ENCODE measurements at regions not wholly inside any gene's neighbourhood (a gene's known extent, or its start where the extent isn't known, plus 50 kb on each side); places are given as distances from the start of the nearest gene placed in this dataset.
A peak's percentile ranks its signal among the peaks of the same experiment; 100 is the strongest.

DNA sequence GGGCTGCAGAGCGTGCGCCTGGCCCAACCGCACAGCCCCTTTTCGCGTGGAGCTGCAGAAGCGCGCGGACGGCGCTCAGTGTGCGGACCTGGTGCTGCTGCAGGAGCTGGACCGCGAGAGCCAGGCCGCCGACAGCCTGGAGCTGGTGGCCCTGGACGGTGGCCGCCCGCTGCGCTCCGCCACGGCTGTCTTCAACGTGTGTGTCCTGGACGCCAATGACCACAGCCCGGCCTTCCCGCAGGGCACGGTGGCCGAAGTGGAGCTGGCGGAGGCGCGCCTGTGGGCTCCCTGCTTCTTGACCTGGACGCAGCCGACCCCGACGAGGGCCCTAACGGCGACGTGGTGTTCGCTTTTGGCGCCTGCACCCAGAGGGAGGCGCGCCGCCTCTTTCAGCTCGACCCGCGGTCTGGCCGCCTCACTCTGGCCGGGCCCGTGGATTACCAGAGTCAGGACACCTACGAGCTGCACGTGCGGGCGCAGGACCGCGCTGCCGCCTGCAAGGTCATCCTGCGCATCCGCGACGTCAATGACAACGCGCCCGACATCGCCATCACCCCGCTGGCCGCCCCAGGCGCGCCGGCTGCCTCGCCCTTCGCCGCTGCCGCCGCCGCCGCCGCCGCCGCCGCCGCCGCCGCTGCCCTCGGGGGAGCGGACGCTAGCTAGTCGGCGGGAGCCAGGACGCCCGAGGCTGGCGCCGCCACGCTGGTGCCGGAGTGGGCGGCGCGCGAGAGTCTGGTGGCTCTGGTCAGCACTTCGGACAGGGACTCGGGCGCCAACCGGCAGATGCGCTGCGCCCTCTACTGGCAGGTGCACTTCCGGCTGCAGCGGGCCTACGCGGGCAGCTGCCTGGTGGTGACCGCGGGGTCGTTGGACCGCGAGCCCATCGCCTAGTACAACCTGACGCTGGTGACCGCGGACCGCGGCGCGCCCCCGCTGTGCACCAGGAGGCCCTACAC lies 172.2 kb downstream of the OLFM4 start:
- 19% methylated on average over 89 of the region's 121 CpGs for WGBS
- no peak for TF ChIP-seq POLR2AphosphoS5 (IDR thresholded peaks at IDR 0.05)
- TF ChIP-seq, protein P1, sequence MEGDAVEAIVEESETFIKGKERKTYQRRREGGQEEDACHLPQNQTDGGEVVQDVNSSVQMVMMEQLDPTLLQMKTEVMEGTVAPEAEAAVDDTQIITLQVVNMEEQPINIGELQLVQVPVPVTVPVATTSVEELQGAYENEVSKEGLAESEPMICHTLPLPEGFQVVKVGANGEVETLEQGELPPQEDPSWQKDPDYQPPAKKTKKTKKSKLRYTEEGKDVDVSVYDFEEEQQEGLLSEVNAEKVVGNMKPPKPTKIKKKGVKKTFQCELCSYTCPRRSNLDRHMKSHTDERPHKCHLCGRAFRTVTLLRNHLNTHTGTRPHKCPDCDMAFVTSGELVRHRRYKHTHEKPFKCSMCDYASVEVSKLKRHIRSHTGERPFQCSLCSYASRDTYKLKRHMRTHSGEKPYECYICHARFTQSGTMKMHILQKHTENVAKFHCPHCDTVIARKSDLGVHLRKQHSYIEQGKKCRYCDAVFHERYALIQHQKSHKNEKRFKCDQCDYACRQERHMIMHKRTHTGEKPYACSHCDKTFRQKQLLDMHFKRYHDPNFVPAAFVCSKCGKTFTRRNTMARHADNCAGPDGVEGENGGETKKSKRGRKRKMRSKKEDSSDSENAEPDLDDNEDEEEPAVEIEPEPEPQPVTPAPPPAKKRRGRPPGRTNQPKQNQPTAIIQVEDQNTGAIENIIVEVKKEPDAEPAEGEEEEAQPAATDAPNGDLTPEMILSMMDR (IDR thresholded peaks at IDR 0.05) = peak in 3 of 4 experiments; percentile 47 to 80 (median 55)
- DNase-seq (ENCODE audit: low spot score) = peak; percentile 34
- Histone ChIP-seq H3K36me3 (no peaks in the 10 kb centered on the region), H3K27ac (no peak overlapping the region), H3K9me3 (no peaks in the 10 kb centered on the region), H3K4me1 (replicated peaks) (no peaks in the 10 kb centered on the region), H3K4me3 (no peak overlapping the region), H3K27me3 (replicated peaks; ENCODE audit: insufficient read depth) (peaks cover 13% of the 10 kb centered on the region)
- intact Hi-C loops (cut with DNase I) = no loop called here

DNA sequence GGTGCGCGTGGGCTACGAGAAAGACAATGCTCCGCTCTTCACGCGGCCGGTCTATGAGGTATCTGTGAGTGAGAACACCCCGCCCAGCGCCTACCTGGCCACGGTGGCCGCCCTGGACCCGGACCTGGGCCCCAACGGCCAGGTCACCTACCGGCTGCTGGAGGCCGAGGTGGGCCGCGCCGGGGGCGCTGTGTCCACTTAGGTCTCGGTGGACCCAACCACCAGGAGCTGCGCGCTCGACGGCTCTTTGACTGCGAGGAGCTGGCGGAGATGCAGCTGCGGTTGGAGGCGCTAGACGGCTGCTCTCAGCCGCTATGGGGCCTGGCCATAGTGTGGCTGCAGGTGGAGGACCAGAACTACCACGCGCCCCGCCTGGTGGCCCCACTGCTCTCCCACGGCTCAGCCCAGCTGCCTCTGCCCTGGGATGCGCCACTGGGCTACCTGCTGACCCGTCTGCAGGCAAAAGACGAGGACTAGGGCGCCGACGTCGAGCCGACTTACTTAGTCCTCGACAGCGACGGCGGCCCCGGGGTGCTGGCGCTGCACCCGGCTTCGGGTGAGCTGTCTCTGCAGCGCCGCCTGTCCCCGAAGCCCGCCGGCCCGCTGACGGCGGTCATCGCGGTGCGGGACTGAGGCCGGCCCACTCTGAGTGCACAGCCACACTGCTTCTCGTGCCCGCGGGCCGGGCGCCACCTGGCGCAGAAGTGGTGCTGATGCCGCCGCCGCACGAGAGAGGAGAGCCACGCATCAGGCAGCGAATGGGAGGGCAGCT lies 173.0 kb downstream of the OLFM4 start:
- H3K9me3 ChIP-seq = no peaks in the 10 kb centered on the region
- no peak for DNase-seq (ENCODE audit: low spot score)
- intact Hi-C loops (cut with DNase I) = no loop called here
- WGBS = 20% methylated on average over 46 of the region's 74 CpGs
- no peaks in the 10 kb centered on the region for H3K36me3 ChIP-seq
- no peak overlapping the region for H3K27ac ChIP-seq
- H3K27me3 ChIP-seq (replicated peaks; ENCODE audit: insufficient read depth) = peaks cover 13% of the 10 kb centered on the region
- no peak overlapping the region for H3K4me3 ChIP-seq
- H3K4me1 ChIP-seq (replicated peaks) = no peaks in the 10 kb centered on the region
- TF ChIP-seq POLR2AphosphoS5 (IDR thresholded peaks at IDR 0.05) = no peak
- TF ChIP-seq, protein P1 (IDR thresholded peaks at IDR 0.05) = peak in 2 of 4 experiments; percentile 2 to 36

DNA sequence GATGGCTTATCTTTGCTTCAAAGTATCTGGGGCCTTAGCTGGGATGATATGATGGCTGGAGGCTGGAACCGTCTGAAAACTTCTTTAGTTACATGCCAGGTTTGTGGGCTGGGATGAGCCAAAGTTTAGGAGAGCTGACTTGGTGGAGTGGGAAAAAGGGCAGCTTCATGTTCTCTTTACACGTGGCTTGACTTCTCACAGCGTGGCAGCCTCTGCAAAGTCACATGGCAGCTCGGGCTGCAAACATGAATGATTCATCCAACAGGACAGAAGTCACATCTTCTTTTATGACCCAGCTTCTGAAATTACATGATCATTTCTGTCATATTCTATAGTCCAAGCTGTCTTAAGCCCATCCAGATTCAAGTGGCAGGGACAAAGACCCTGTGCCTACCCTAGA lies 176.0 kb downstream of the OLFM4 start:
- H3K4me3 ChIP-seq = no peak overlapping the region
- H3K27me3 ChIP-seq (replicated peaks; ENCODE audit: insufficient read depth) = peaks cover 13% of the 10 kb centered on the region
- H3K36me3 ChIP-seq = no peaks in the 10 kb centered on the region
- H3K27ac ChIP-seq = no peak overlapping the region
- H3K4me1 ChIP-seq (replicated peaks) = no peaks in the 10 kb centered on the region
- 63% methylated on average over 4 of the region's 4 CpGs for WGBS
- no peak for DNase-seq (ENCODE audit: low spot score)
- intact Hi-C loops (cut with DNase I) = no loop called here
- TF ChIP-seq, protein P1 (IDR thresholded peaks at IDR 0.05) = no peak
- TF ChIP-seq POLR2A (IDR thresholded peaks at IDR 0.05) (no peak), POLR2AphosphoS5 (IDR thresholded peaks at IDR 0.05) (no peak)
- H3K9me3 ChIP-seq = no peaks in the 10 kb centered on the region

DNA sequence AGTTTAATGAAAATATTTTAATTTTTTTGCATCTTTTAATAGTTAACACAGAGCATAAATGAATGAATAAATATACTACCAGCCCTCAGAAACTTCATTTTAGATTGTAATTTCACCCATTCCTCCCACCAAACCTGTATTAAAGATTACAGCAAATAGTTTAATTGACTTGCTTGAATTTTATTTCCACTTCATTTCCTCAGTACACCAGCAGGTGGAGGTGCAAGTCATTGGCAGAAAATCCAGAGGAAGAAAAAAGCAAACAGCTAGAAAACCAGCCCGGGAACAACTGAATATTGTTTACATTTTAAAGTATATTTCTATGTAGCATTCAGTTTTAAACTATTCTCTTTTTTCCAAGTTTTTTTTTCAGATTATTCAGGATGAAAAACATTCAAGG lies 177.8 kb downstream of the OLFM4 start:
- Histone ChIP-seq H3K27me3 (replicated peaks; ENCODE audit: insufficient read depth) (peaks cover 9% of the 10 kb centered on the region), H3K4me3 (no peak overlapping the region), H3K9me3 (no peaks in the 10 kb centered on the region), H3K36me3 (no peaks in the 10 kb centered on the region), H3K27ac (no peak overlapping the region), H3K4me1 (replicated peaks) (no peaks in the 10 kb centered on the region)
- 8% methylated on average over 1 of the region's 1 CpG for WGBS
- DNase-seq (ENCODE audit: low spot score) = no peak
- no peak for TF ChIP-seq POLR2A (IDR thresholded peaks at IDR 0.05)
- TF ChIP-seq, protein P1 (IDR thresholded peaks at IDR 0.05) = peak in 3 of 4 experiments; percentile 20 to 45 (median 29)
- no peak for TF ChIP-seq POLR2AphosphoS5 (IDR thresholded peaks at IDR 0.05)
- intact Hi-C loops (cut with DNase I) = no loop called here
